HG03558 (cell line): ENCODE measurements at regions not wholly inside any gene's neighbourhood (a gene's known extent, or its start where the extent isn't known, plus 50 kb on each side); places are given as distances from the start of the nearest gene placed in this dataset.
"Not testable (repeated sequence)": the region's sequence is repeated elsewhere in the genome, so short reads cannot be mapped to it uniquely, and the experiment has no call there.

Experiments
- ATAC-seq: cut with Tn5 transposase; IDR thresholded peaks from one replicate; pipeline ENCODE4 v1.9.1; 2021; ENCODE audit warnings: moderate number of reproducible peaks; ENCODE audit not compliant: unreplicated experiment; ENCODE audit errors: extremely low read depth

GRCh38 chr6:105522626-105523322 lies 119.9 kb upstream of the PREP start:
- no peak for ATAC-seq

GRCh38 chr6:105519954-105520353 lies 117.1 kb upstream of the PREP start:
- no peak for ATAC-seq

- not testable (repeated sequence) for ATAC-seq
These were observed 116.1 kb upstream of the PREP start for GRCh38 chr6:105518993-105519392.

- no peak for ATAC-seq
These were observed 112.2 kb upstream of the PREP start for GRCh38 chr6:105515054-105515453.

GRCh38 chr6:105514306-105514705 lies 111.4 kb upstream of the PREP start:
- ATAC-seq = no peak

- no peak for ATAC-seq
These were observed 108.8 kb upstream of the PREP start for GRCh38 chr6:105511639-105512038.

GRCh38 chr6:105510746-105511145 lies 107.9 kb upstream of the PREP start:
- no peak for ATAC-seq

- no peak for ATAC-seq
These were observed 106.8 kb upstream of the PREP start for GRCh38 chr6:105509506-105510331.

GRCh38 chr6:105507811-105508210 lies 104.9 kb upstream of the PREP start:
- no peak for ATAC-seq

GRCh38 chr6:105504706-105505105 lies 101.8 kb upstream of the PREP start:
- ATAC-seq = no peak

- ATAC-seq = no peak
These were observed 100.8 kb upstream of the PREP start for GRCh38 chr6:105503641-105504040.

- no peak for ATAC-seq
These were observed 99.0 kb upstream of the PREP start for GRCh38 chr6:105501826-105502344.

- no peak for ATAC-seq
These were observed 98.4 kb upstream of the PREP start for GRCh38 chr6:105501246-105501645.

GRCh38 chr6:105500693-105501092 lies 97.8 kb upstream of the PREP start:
- ATAC-seq = no peak

GRCh38 chr6:105499931-105500330 lies 97.0 kb upstream of the PREP start:
- no peak for ATAC-seq

GRCh38 chr6:105499136-105499870 lies 96.4 kb upstream of the PREP start:
- no peak for ATAC-seq

- ATAC-seq = no peak
These were observed 94.7 kb upstream of the PREP start for GRCh38 chr6:105497549-105497948.

GRCh38 chr6:105495515-105495914 lies 92.6 kb upstream of the PREP start:
- ATAC-seq = no peak

GRCh38 chr6:105494688-105495087 lies 91.8 kb upstream of the PREP start:
- no peak for ATAC-seq

- no peak for ATAC-seq
These were observed 90.9 kb upstream of the PREP start for GRCh38 chr6:105493736-105494135.
